Activated CD8-positive, alpha-beta memory T cell treated with anti-CD3 and anti-CD28 coated beads for 1 hour (primary cell): ENCODE measurements at regions not wholly inside any gene's neighbourhood (a gene's known extent, or its start where the extent isn't known, plus 50 kb on each side); places are given as distances from the start of the nearest gene placed in this dataset.
"Not testable (repeated sequence)": the region's sequence is repeated elsewhere in the genome, so short reads cannot be mapped to it uniquely, and the experiment has no call there.

Experiments
- DNase-seq, 2 donors: peaks; one replicate each; pipeline ENCODE4 v3.0.0-alpha.2; 2020; ENCODE audit warnings: low read depth in 1 of 2; ENCODE audit errors: extremely low read depth in 1 of 2

DNA sequence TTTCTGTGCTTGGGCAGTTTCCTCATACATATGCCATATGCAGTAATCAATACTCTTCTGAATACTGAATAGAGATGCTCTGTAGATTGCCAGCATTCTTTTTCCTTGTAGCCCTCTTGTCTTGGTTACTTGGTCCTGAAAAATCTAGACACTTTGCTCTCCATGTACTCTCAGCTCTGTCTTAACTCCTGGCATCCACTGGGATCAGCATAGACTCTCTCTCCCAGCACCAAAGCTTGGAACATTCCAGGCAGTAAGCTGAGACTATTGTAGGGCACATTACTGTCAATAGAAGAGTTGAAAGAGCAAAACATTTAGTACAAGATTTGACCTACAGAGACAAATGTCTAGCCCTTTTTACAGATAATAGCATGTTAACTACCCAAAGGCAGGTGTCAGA, 1100.3 kb downstream of the TBL1XR1 start:
- no peak for DNase-seq

DNA sequence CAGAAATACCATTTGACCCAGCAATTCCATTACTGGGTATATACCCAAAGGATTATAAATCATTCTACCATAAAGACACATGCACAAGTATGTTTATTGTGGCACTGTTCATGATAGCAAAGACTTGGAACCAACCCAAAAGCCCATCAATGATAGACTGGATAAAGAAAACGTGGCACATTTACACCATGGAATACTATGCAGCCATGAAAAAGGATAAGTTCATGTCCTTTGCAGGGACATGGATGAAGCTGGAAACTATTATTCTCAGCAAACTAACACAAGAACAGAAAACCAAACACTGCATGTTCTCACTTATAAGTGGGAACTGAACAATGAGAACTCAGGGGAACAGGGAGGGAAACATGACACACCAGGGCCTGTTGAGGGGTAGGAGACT, 1103.4 kb downstream of the TBL1XR1 start:
- DNase-seq, result not testable (repeated sequence)

DNA sequence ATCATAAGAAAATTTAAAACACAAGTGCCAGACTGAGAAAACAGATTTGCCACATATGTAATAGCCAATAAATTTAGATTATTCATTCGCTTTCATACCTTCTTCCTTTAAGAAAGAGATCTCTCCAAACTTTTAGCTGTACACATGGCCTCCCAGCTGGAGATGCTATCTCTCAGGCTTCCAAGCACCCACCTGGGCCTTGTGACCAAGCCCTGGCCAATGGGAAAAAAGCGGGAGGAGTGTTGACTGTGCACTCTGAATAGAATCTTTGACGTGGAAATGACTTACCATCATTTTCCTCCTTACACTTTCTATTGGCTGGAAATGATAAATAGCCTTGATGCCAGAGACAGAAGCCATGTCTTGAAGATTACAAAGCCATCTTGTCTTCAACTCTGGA, 1106.6 kb downstream of the TBL1XR1 start:
- DNase-seq, result no peak

DNA sequence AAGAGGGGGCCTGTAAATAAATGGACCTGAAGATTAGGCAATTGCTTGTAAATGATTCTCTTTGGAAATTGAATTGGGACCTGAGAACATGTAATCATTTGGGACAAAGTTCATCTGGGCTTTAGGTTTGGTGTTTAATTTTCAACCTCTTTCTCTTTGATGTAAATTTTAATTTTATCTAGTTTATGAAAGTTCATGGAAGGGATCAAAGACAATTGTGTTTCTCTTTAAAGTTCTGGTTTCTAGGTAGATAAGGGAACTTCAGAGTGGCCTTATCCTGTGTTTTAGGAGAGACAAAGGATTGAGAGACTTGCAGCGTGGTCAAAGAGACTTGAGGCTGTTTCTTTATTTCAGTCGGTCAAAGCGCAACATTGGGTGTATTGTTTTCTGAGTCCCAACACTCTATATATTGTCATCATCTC, 1108.3 kb downstream of the TBL1XR1 start:
- DNase-seq, result no peak

DNA sequence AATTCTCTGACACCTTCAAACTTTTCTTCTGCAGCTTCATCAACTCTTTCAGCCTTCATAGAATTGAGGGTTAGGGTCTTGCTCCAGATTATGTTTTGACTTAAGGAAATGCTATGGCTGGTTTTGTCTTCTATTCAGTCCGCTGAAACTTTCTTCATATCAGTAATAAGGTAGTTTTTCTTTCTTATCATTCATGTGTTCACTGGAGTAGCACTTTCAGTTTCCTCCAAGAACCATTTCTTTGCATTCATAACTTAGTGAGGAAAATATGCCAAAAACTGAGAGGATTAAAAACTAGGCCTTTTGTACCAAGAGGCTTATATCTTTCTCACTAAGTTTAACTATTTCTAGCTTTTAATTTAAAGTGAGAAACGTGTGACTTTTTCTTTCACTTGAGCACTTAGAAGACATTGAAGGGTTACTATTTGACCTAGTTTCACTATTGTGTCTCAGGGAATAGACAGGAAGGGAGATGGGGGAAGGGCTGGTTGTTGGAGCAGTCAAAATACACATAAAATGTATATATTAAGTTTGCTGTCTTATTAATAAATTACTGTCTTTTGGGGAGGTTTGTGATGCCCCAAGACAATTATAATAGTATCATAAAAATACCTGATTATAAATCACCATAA, 1110.1 kb downstream of the TBL1XR1 start:
- DNase-seq, result no peak

DNA sequence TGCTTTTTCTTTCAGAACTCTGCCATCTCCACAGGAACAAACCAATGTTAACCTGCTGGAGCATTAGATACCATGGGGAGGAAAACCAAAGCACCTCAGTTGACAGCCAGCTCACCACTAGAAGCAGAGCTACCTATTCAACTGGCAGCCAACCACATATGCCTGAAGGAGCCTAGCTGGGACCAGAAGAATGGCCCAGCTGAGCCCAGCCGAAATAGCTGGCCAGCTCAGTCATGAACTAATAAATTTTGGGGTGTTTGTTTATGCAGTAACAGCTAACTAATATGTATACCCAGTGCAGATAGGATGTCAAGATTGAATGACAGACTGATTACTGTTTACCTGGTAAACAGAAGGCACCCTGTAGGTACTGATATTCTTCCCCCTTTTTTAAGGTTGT, 1117.5 kb downstream of the TBL1XR1 start:
- DNase-seq, result no peak

DNA sequence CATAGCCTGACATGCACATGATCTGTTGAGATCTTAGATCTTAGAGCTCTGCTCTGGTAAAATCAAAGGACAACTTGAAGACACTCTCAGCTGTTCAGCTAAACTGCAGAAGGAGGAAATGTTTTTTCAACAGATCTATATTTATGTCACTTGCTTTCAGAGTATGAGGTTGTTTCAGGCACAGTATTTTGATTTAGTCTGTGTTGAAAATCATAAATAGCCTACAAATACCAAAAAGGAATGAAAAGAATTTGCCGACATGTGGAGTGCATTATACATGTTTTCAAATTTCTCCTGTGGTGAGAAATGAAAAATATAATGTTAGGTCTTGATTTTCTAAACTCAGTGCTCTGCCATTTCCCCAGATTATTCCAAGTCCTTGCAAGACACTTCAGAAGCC, 1118.4 kb downstream of the TBL1XR1 start:
- no peak for DNase-seq

DNA sequence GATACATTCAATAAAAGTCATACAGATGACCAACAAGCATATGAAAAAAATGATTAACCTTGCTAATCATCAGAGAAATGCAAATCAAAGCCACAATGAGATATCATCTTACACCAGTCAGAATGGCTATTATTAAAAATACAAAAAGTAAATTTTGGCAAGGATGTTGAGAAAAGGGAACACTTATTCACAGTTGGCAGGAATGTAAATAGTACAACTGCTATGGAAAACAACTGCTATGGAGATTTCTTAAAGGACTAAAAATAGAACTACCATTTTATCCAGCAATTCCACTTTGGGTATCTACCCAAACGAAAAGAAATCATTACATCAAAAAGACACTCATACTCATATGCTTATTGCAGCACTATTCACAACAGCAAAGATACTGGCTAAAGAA, 1121.8 kb downstream of the TBL1XR1 start:
- DNase-seq, result no peak

DNA sequence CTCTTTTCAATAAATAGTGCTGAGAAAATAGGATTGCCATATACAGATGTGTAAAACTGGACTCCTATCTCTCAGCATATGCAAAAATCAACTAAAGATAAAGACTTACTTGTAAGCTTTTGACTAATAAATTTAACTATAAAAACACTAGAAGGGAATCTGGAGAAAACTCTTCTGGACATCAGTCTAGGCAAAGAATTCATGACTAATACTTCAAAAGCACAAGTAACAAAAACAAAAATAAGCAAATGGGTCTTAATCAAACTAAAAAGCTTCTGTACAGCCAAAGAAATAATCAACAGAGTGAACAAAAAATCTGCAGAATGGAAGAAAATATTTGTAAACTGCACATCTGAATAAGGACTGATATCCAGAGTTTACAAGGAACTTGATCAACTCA, 1122.2 kb downstream of the TBL1XR1 start:
- DNase-seq, result no peak

DNA sequence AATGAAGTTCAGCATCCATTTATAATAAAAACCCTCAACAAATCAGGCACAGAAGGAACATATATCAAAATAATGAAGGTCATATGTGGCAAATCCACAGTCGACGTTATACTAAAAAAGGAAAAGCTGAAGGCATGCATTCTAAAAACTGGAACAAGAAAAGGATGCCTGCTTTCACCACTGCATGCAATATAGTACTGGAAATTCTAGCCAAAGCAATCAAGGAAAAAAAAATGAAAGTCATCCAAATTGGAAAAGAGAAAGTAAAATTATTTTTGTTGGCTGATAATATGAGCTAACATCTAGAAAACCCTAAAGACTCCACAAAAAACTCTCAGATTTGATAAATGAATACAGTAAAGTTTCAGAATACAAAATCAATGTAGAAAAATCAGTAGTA, 1123.2 kb downstream of the TBL1XR1 start:
- no peak for DNase-seq

DNA sequence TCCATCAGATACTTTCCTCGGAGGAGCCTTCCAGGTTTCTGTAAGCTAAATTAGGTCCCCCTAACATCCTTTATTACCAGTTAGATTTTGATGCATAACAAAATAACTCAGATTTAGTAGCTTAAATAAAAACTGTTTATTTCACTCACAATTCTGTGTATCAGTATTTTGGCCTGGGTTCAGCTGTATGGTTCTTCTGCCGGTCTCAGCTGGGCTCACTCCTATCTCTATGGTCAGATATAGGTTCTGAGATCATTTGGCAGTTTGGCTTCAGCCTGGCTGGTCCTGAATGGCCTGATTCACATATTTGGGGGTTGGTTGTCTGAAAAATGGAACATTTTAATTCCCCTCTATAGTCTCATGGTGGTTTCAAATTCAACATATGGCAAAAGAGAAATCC, 1125.3 kb downstream of the TBL1XR1 start:
- no peak for DNase-seq

DNA sequence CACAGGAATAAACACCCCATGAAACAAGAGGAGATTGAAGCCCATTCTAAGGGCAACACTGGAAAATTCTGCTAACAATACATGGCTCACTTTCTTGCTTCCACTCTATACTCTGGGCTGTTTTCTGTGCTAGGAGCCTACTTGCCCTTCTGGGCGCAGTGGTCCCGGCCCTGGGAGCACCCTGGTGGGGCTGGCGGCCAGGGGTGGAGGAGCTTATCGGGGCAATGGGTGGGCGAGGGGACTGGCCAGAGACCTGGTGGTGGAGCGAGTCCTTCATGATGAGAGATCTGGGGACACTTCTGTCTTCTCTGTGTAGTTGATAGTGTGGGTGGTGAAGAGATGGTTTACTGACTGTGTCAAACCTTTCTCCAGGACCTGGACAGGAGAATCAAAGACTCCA, 1128.5 kb downstream of the TBL1XR1 start:
- DNase-seq, result no peak

DNA sequence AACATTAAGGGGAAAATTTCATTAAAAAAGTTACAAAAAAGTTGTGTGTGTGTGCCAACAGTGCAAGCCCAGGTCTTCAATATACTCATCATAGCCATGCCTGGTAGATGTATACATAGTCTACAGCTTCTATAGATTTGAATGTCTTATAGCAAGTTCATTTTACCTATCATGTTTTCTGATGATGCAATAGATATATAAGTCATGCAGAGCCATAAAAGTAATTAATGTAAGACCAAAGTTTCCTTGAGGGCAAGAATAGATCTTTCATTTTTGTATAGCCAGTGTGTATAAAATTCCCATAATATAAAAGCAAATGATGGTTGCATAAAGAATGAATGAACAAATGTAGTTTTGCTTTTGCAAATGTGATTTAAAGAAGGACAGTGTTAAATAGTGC, 1138.4 kb downstream of the TBL1XR1 start:
- no peak for DNase-seq

DNA sequence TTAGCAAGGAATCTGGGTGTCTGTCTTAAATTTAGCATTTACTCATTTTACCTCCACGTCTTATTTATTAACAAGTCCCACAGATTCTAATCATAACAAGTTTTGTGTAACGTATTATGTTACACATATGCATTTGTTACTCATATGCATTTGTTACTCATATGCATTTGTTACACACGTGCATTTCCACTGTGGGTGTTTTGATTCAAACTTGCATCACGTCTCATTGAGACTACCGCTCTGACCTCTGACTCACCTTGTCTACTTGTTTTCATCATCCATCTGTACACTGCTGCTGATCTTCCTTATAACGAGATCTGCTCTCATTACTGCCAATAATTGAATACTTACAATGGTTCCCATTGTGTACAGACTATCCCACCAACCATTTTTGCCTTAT, 1141.4 kb downstream of the TBL1XR1 start:
- DNase-seq, result no peak

DNA sequence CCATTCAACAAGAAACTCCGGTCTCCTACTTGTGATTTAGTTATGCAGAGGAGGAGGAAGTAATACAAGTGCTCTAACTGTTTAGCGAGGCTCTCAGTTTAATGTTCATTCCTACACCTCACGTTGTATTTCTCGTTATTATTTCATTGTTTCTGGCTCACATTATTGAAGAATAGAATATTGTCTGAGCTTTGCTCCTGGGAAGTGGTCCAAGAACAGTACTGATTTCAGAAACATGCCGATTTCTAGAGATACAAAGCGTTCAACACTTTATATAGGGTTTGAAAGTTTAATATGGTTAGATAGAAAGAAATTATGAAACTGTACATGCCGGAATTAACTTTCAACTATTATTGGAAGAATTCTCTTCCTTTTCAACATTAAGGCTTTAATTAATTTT, 1145.5 kb downstream of the TBL1XR1 start:
- no peak for DNase-seq

DNA sequence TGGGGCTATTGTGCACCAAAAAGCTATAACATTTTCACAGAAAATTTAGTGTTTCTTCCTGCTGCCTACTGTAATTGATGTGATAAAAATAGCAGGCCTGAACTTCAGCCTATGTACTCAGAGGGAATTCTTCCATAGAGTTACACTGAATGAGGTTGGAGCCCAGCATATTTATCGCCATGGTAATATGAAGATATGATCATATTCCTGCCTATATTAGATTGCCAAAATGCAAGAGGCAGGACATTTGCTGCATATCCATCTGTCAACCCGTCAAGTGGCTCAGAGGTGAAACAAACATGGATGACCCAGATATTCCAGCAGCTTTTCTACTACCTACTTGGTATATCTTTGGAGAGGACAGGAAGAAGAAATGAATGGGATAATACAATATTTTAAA, 1150.6 kb downstream of the TBL1XR1 start:
- no peak for DNase-seq

DNA sequence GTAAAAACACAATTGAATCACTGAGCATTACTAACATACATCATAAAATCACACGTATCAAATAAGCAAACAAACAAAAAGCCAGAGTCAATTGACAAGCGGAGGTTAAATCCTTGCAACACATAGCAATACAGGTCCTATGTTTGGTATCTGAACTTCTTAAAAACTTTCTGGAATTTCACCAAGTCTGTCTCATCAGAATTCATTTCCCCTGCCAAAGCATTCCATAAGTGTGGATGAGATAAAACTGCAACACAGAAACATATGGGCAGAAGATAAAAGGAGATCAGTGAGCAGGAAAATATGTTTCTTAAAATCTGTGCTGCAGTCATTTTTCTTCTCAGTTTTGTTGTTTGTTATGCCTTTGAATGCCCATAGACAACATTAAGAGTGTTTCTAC, 1155.5 kb downstream of the TBL1XR1 start:
- DNase-seq, result no peak

DNA sequence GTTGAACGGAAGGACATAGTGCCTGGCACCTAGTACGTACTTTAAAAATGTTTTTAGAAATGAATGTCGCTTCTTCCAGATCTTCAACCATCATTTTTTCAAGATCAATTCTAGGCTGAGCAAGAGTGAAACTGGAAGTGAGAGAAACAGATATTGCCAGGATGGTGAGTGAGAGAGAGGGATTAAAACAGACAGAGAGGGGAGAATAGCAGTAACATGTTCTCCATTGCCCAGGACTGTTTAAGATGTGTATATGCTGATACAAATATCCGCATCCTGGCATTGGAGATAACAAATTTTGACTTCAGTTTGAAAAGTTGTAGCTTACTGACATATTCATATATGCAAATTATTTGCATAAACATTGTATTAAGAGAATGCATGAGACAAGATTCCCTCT, 1156.1 kb downstream of the TBL1XR1 start:
- no peak for DNase-seq

DNA sequence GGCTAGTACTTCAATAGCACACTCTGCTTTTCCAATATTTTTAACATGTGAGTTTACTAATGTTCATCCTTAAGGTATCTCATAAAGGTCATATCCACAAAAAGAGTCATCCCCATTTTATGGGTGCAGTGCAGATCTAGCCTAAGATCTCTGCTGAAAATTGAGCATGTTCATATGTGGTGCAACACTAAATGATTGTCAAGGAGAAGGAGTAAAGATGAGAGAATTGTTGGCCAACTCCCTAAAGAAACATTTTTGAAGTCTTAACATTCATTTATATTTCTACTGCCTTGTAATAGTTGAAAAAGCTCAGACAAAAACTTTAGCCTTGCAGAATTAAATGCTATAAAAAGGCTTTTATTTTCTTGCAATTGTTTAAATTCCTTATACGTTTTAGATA, 1159.6 kb downstream of the TBL1XR1 start:
- no peak for DNase-seq

DNA sequence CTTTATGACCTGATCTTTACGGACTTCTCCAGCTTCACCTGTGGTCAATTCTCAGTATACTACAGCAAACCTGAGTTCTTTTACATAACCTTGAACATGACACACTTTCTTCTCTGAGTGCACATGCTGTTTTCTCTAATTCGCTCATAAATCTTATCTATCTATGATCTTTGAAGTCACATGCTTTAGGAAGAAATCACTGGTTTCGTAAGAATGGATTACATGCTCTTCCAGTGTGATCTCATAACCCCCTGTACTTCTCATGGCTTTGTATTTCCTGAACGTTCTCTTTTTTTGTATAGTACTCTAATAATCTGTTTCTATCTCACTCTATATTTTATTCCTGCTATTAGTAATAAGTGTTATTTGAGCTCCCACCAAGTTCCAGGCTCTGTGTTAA, 1165.2 kb downstream of the TBL1XR1 start:
- no peak for DNase-seq

DNA sequence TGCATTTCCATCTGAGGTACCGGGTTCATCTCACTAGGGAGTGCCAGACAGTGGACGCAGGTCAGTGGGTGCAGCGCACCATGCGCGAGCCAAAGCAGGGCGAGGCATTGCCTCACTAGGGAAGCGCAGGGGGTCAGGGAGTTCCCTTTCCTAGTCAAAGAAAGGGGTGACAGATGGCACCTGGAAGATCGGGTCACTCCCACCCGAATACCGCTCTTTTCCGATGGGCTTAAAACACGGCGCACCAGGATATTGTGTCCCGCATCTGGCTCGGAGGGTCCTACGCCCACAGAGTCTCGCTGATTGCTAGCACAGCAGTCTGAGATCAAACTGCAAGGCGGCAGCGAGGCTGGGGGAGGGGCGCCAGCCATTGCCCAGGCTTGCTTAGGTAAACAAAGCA, 1157.1 kb downstream of the NAALADL2 start:
- DNase-seq, result not testable (repeated sequence)

DNA sequence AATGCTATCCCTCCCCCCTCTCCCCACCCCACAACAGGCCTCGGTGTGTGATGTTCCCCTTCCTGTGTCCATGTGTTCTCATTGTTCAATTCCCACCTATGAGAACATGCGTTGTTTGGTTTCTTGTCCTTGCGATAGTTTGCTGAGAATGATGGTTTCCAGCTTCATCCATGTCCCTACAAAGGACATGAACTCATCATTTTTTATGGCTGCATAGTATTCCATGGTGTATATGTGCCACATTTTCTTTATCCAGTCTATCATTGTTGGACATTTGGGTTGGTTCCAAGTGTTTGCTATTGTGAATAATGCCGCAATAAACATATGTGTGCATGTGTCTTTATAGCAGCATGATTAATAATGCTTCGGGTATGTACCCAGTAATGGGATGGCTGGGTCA, 1156.1 kb downstream of the NAALADL2 start:
- not testable (repeated sequence) for DNase-seq

DNA sequence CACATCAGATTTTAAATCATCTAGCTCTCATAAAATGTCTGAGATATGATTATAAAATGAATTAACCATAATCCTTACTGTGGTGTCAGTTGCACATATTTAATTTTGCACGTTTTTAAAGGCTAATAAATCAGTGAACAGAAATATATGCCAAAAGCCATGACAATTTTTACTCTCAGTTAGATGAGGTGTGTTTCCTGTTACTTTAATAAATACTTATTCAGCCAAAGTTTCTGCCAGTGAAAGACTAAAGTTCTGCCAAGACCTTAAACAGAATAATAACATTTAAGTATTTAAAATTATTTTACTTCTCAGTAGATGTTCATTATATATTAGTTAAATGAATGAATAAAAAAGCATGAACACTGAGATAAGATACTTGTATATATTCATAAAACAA, 1150.1 kb downstream of the NAALADL2 start:
- no peak for DNase-seq

DNA sequence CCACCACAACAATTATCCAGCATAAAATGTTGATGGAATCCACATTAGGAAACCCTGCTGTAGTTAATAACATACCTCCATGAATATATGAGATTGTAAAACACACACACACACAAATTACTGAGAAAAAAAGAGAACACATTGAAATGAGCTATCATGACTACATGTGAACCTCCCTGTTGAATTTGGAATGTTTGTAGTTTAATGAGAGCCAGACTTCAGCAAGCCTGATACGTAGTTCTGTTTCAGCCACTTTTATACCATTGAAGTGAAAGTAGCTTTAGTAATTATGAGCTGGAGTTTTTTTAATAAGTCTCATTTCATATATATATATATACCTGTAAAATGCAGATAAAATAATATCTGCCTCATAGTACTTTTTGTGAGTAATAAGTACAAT, 1146.4 kb downstream of the NAALADL2 start:
- no peak for DNase-seq
